NK-92 (cell line): ENCODE measurements at regions not wholly inside any gene's neighbourhood (a gene's known extent, or its start where the extent isn't known, plus 50 kb on each side); places are given as distances from the start of the nearest gene placed in this dataset.

Experiments used
- DNase-seq: peaks from one replicate; lab custom pipeline; 2025; ENCODE audit not compliant: unreplicated experiment; lab: John Stamatoyannopoulos, UW

DNA sequence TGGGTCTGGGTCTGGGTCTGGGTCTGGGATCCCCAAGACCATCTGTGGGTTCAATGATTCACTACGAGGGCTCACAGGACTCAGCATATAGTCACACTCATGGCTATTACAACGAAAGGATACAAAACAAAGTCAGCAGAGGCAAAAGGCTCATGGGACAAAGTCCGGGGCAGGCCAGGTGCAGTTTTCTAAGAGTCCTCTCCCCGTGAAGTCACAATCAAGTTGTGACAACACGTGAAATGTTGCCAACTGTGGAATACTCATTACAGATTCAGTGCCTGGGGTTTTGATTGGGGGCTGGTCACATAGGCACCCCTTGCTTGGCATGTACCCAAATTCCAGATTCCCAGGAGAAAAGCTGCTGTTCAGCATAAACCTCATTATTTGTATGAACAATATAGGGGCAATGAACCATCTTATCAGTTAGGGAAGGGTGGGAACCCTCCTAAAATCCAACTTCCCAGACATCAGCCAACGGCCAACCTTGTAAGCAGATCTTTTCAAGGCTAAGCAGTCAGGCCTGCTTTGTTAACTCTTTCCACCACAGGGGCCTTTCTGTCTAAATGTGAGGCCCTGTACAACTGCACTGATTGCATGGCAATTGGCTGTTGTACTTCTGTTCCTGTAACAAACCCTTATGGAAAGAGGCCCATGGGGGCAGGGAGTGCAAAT, 58.2 kb upstream of the DIPK2B start:
- no peak for DNase-seq
